GM11168 (cell line): ENCODE measurements at regions not wholly inside any gene's neighbourhood (a gene's known extent, or its start where the extent isn't known, plus 50 kb on each side); places are given as distances from the start of the nearest gene placed in this dataset.
"Not testable (repeated sequence)": the region's sequence is repeated elsewhere in the genome, so short reads cannot be mapped to it uniquely, and the experiment has no call there.

Experiments
- in situ Hi-C: fragments of 300-500 bp; cut with MboI; formaldehyde crosslinking; loops from one replicate; pipeline ENCODE4 v1.12.0; 2022; ENCODE audit warnings: low sequenced_read_pairs; ENCODE audit not compliant: unreplicated experiment

- in situ Hi-C loops, result not testable (repeated sequence)
These were observed 149.4 kb upstream of the G2E3 start for GRCh38 chr14:30409508-30410015.

- in situ Hi-C loops, result no loop called here
These were observed 148.0 kb upstream of the G2E3 start for GRCh38 chr14:30410986-30411385.

- in situ Hi-C loops, result not testable (repeated sequence)
These were observed 145.8 kb upstream of the G2E3 start for GRCh38 chr14:30413184-30413583.

GRCh38 chr14:30417121-30417520 lies 141.8 kb upstream of the G2E3 start:
- in situ Hi-C loops, result no loop called here

- in situ Hi-C loops, result no loop called here
These were observed 141.0 kb upstream of the G2E3 start for GRCh38 chr14:30417999-30418398.

GRCh38 chr14:30419037-30419436 lies 139.9 kb upstream of the G2E3 start:
- in situ Hi-C loops, result no loop called here

GRCh38 chr14:30420515-30420914 lies 138.4 kb upstream of the G2E3 start:
- in situ Hi-C loops, result no loop called here

- in situ Hi-C loops, result loop anchor here (25.0 kb wide), 1 partner anchor 889 kb away; no protein-coding TSS in a partner anchor
These were observed 132.5 kb upstream of the G2E3 start for GRCh38 chr14:30426463-30426862.

- in situ Hi-C loops, result loop anchor here (25.0 kb wide), 1 partner anchor 890 kb away; no protein-coding TSS in a partner anchor
These were observed 131.6 kb upstream of the G2E3 start for GRCh38 chr14:30427401-30427800.

GRCh38 chr14:30427846-30428245 lies 131.1 kb upstream of the G2E3 start:
- in situ Hi-C loops, result loop anchor here (25.0 kb wide), 1 partner anchor 891 kb away; no protein-coding TSS in a partner anchor

GRCh38 chr14:30431552-30431951 lies 127.4 kb upstream of the G2E3 start:
- in situ Hi-C loops, result loop anchor here (25.0 kb wide), 1 partner anchor 894 kb away; no protein-coding TSS in a partner anchor

GRCh38 chr14:30440961-30441360 lies 118.0 kb upstream of the G2E3 start:
- in situ Hi-C loops, result loop anchor here (25.0 kb wide), 1 partner anchor 904 kb away; no protein-coding TSS in a partner anchor

GRCh38 chr14:30443368-30444007 lies 115.5 kb upstream of the G2E3 start:
- in situ Hi-C loops, result loop anchor here (25.0 kb wide), 1 partner anchor 906 kb away; no protein-coding TSS in a partner anchor

GRCh38 chr14:30444451-30444850 lies 114.5 kb upstream of the G2E3 start:
- in situ Hi-C loops, result loop anchor here (25.0 kb wide), 1 partner anchor 907 kb away; no protein-coding TSS in a partner anchor

- in situ Hi-C loops, result loop anchor here (25.0 kb wide), 1 partner anchor 908 kb away; no protein-coding TSS in a partner anchor
These were observed 113.8 kb upstream of the G2E3 start for GRCh38 chr14:30445011-30445793.

- in situ Hi-C loops, result loop anchor here (25.0 kb wide), 1 partner anchor 909 kb away; no protein-coding TSS in a partner anchor
These were observed 113.1 kb upstream of the G2E3 start for GRCh38 chr14:30445852-30446251.

- in situ Hi-C loops, result no loop called here
These were observed 108.1 kb upstream of the G2E3 start for GRCh38 chr14:30450631-30451545.

- in situ Hi-C loops, result no loop called here
These were observed 102.7 kb upstream of the G2E3 start for GRCh38 chr14:30456296-30456695.

- in situ Hi-C loops, result no loop called here
These were observed 96.6 kb upstream of the G2E3 start for GRCh38 chr14:30462358-30462757.

GRCh38 chr14:30464481-30464880 lies 94.5 kb upstream of the G2E3 start:
- in situ Hi-C loops, result no loop called here
